GM12892 (cell line): ENCODE measurements at regions not wholly inside any gene's neighbourhood (a gene's known extent, or its start where the extent isn't known, plus 50 kb on each side); places are given as distances from the start of the nearest gene placed in this dataset.

Experiments
- POLR2A ChIP-seq: IDR thresholded peaks from 2 replicates; pipeline ENCODE4 v1.6.1; 2011; ENCODE audit warnings: low read depth, low read length, control low read depth
- TAF1 ChIP-seq: IDR thresholded peaks from 2 replicates; pipeline ENCODE4 v1.6.1; 2011; ENCODE audit warnings: low read depth, mild to moderate bottlenecking, control low read depth, low read length, borderline replicate concordance

DNA sequence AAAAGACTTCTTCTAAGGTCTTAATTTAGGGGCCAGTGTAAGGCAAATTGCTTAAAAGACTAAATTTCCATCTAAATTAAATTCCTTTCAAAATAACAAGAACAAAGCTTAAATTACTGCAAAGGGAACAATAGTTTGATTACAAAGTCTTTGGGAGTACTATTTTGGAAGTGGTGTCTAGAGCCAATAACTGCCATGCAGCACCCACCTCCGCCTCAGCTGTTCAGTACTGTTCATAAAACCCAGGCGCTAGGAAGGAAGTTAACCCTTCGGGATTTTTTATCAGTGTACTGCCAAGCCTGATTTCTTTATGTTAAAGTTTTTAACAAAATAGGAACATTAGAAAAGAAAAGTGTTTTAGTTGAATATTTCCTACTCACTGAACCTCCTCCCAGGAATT, 210.1 kb downstream of the LIG4 start:
- no peak for TF ChIP-seq POLR2A
- no peak for TF ChIP-seq TAF1
